ENCODE measurements at regions not wholly inside any gene's neighbourhood (a gene's known extent, or its start where the extent isn't known, plus 50 kb on each side); places are given as distances from the start of the nearest gene placed in this dataset.

- no peak for ATAC-seq (ENCODE audit: low FRiP score)
- DNase-seq = no peak
- Histone ChIP-seq H3K27me3 (ENCODE audit: control insufficient read depth in 1 of 2, insufficient read depth in 2 of 2, low read length in 1 of 2) (no peaks in the 10 kb centered on the region), H3K9me3 (ENCODE audit: control insufficient read depth, low read length) (peaks cover 3% of the 10 kb centered on the region), H3K4me1 (ENCODE audit: control insufficient read depth in 1 of 2, insufficient read depth in 2 of 2, low read length in 2 of 2) (peaks cover 6 to 13% of the 10 kb centered on the region in 2 donors), H3K27ac (ENCODE audit: low read depth in 1 of 2, low read length in 2 of 2) (no peak overlapping the region), H3K36me3 (ENCODE audit: control insufficient read depth in 1 of 2, insufficient read depth in 2 of 2, low read length in 1 of 2) (no peaks in the 10 kb centered on the region), H3K4me3 (ENCODE audit: low read length in 2 of 2) (no peak overlapping the region)
- WGBS, 2 donors = 49 to 59% methylated on average over 3 of the region's 3 CpGs
- intact Hi-C loops (cut with DNase I) = no loop called here
Measured at GRCh38 chr5:159548517-159548916, 218.2 kb upstream of the IL12B start.

- no peak overlapping the region for H3K4me3 ChIP-seq (ENCODE audit: low read length in 2 of 2)
- WGBS, 2 donors = 28 to 29% methylated on average over 1 of the region's 1 CpG
- DNase-seq = no peak
- intact Hi-C loops (cut with DNase I) = no loop called here
- peaks cover 3% of the 10 kb centered on the region for H3K9me3 ChIP-seq (ENCODE audit: control insufficient read depth, low read length)
- H3K4me1 ChIP-seq (ENCODE audit: control insufficient read depth in 1 of 2, insufficient read depth in 2 of 2, low read length in 2 of 2) = peaks cover 6 to 13% of the 10 kb centered on the region in 2 donors
- no peaks in the 10 kb centered on the region for H3K27me3 ChIP-seq (ENCODE audit: control insufficient read depth in 1 of 2, insufficient read depth in 2 of 2, low read length in 1 of 2)
- H3K27ac ChIP-seq (ENCODE audit: low read depth in 1 of 2, low read length in 2 of 2) = no peak overlapping the region
- no peaks in the 10 kb centered on the region for H3K36me3 ChIP-seq (ENCODE audit: control insufficient read depth in 1 of 2, insufficient read depth in 2 of 2, low read length in 1 of 2)
- no peak for ATAC-seq (ENCODE audit: low FRiP score)
Measured at GRCh38 chr5:159549046-159549445, 218.8 kb upstream of the IL12B start.

- Histone ChIP-seq H3K4me3 (ENCODE audit: low read length in 2 of 2) (no peak overlapping the region), H3K4me1 (ENCODE audit: control insufficient read depth in 1 of 2, insufficient read depth in 2 of 2, low read length in 2 of 2) (peaks cover under 1 to 7% of the 10 kb centered on the region in 2 donors), H3K9me3 (ENCODE audit: control insufficient read depth, low read length) (peaks cover 3% of the 10 kb centered on the region), H3K27ac (ENCODE audit: low read depth in 1 of 2, low read length in 2 of 2) (no peak overlapping the region), H3K36me3 (ENCODE audit: control insufficient read depth in 1 of 2, insufficient read depth in 2 of 2, low read length in 1 of 2) (no peaks in the 10 kb centered on the region), H3K27me3 (ENCODE audit: control insufficient read depth in 1 of 2, insufficient read depth in 2 of 2, low read length in 1 of 2) (no peaks in the 10 kb centered on the region)
- intact Hi-C loops (cut with DNase I) = no loop called here
- DNase-seq = no peak
- no peak for ATAC-seq (ENCODE audit: low FRiP score)
- 60 to 71% methylated on average over 1 of the region's 1 CpG for WGBS, 2 donors
Measured at GRCh38 chr5:159550951-159551350, 220.7 kb upstream of the IL12B start.

DNA sequence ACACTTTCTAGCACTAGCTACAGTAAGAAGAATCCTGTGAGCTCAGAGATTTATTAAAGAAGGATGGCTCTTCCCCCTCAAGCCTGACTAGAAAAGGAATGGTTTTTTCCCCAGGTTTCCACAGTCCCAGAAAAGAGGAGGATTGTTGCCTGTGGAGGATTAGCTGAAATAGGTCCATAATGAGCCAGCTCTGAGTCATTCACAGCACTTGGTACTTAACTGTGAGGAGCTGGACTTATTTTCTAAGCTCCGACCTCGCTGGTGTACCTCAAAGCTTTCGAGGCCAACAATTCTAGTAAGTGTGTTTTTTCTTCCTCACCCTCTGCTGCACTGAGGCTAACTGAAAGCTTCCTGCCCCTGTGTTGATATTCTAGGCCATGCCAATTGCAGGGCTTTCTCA lies 222.5 kb upstream of the IL12B start:
- H3K4me1 ChIP-seq (ENCODE audit: control insufficient read depth in 1 of 2, insufficient read depth in 2 of 2, low read length in 2 of 2) = peaks cover 3 to 7% of the 10 kb centered on the region in 2 donors
- H3K9me3 ChIP-seq (ENCODE audit: control insufficient read depth, low read length) = no peaks in the 10 kb centered on the region
- ATAC-seq (ENCODE audit: low FRiP score) = no peak
- no peaks in the 10 kb centered on the region for H3K36me3 ChIP-seq (ENCODE audit: control insufficient read depth in 1 of 2, insufficient read depth in 2 of 2, low read length in 1 of 2)
- H3K27me3 ChIP-seq (ENCODE audit: control insufficient read depth in 1 of 2, insufficient read depth in 2 of 2, low read length in 1 of 2) = no peaks in the 10 kb centered on the region
- intact Hi-C loops (cut with DNase I) = no loop called here
- WGBS, 2 donors = 4 to 13% methylated on average over 3 of the region's 3 CpGs
- H3K4me3 ChIP-seq (ENCODE audit: low read length in 2 of 2) = no peak overlapping the region
- DNase-seq = no peak
- H3K27ac ChIP-seq (ENCODE audit: low read depth in 1 of 2, low read length in 2 of 2) = no peak overlapping the region

- Histone ChIP-seq H3K4me1 (ENCODE audit: control insufficient read depth in 1 of 2, insufficient read depth in 2 of 2, low read length in 2 of 2) (peaks cover 3 to 7% of the 10 kb centered on the region in 2 donors), H3K9me3 (ENCODE audit: control insufficient read depth, low read length) (no peaks in the 10 kb centered on the region), H3K36me3 (ENCODE audit: control insufficient read depth in 1 of 2, insufficient read depth in 2 of 2, low read length in 1 of 2) (no peaks in the 10 kb centered on the region), H3K4me3 (ENCODE audit: low read length in 2 of 2) (no peak overlapping the region), H3K27ac (ENCODE audit: low read depth in 1 of 2, low read length in 2 of 2) (no peak overlapping the region), H3K27me3 (ENCODE audit: control insufficient read depth in 1 of 2, insufficient read depth in 2 of 2, low read length in 1 of 2) (no peaks in the 10 kb centered on the region)
- WGBS, 2 donors = 95 to 96% methylated on average over 2 of the region's 2 CpGs
- DNase-seq = no peak
- intact Hi-C loops (cut with DNase I) = no loop called here
- no peak for ATAC-seq (ENCODE audit: low FRiP score)
Measured at GRCh38 chr5:159553792-159554191, 223.5 kb upstream of the IL12B start.

DNA sequence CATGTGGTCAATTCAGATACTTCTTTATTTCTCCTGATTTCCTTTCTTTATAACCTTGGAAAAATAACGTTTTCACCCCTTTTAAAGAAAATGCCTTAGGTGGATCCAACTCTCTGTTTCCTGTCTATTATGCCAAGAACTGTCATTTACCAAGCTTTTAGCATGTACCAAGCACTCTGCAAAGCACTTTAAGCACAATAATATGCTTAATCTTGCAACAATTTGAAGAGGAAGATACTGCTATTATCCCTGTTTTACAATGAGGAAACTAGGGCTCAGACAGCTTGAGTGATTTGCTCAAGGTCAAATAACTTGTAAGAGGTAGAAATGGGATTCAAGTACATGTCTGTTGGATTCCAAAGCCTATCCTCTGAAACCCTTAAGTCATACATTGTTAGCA lies 224.8 kb upstream of the IL12B start:
- ATAC-seq (ENCODE audit: low FRiP score) (no peak), DNase-seq (no peak)
- 19 to 24% methylated on average over 1 of the region's 1 CpG for WGBS, 2 donors
- Histone ChIP-seq H3K4me1 (ENCODE audit: control insufficient read depth in 1 of 2, insufficient read depth in 2 of 2, low read length in 2 of 2) (peaks cover 3 to 7% of the 10 kb centered on the region in 2 donors), H3K36me3 (ENCODE audit: control insufficient read depth in 1 of 2, insufficient read depth in 2 of 2, low read length in 1 of 2) (no peaks in the 10 kb centered on the region), H3K27ac (ENCODE audit: low read depth in 1 of 2, low read length in 2 of 2) (no peak overlapping the region), H3K9me3 (ENCODE audit: control insufficient read depth, low read length) (no peaks in the 10 kb centered on the region), H3K4me3 (ENCODE audit: low read length in 2 of 2) (no peak overlapping the region), H3K27me3 (ENCODE audit: control insufficient read depth in 1 of 2, insufficient read depth in 2 of 2, low read length in 1 of 2) (no peaks in the 10 kb centered on the region)
- intact Hi-C loops (cut with DNase I) = no loop called here

- intact Hi-C loops (cut with DNase I) = no loop called here
- Histone ChIP-seq H3K4me1 (ENCODE audit: control insufficient read depth in 1 of 2, insufficient read depth in 2 of 2, low read length in 2 of 2) (peaks cover 0 to 3% of the 10 kb centered on the region in 2 donors), H3K27ac (ENCODE audit: low read depth in 1 of 2, low read length in 2 of 2) (no peak overlapping the region), H3K27me3 (ENCODE audit: control insufficient read depth in 1 of 2, insufficient read depth in 2 of 2, low read length in 1 of 2) (no peaks in the 10 kb centered on the region), H3K36me3 (ENCODE audit: control insufficient read depth in 1 of 2, insufficient read depth in 2 of 2, low read length in 1 of 2) (no peaks in the 10 kb centered on the region), H3K9me3 (ENCODE audit: control insufficient read depth, low read length) (no peaks in the 10 kb centered on the region), H3K4me3 (ENCODE audit: low read length in 2 of 2) (no peak overlapping the region)
- WGBS, 2 donors = 88 to 89% methylated on average over 2 of the region's 2 CpGs
- no peak for DNase-seq
- no peak for ATAC-seq (ENCODE audit: low FRiP score)
Measured at GRCh38 chr5:159559337-159559736, 229.1 kb upstream of the IL12B start.

GRCh38 chr5:159560088-159560487 lies 229.8 kb upstream of the IL12B start:
- Histone ChIP-seq H3K27ac (ENCODE audit: low read depth in 1 of 2, low read length in 2 of 2) (no peak overlapping the region), H3K4me3 (ENCODE audit: low read length in 2 of 2) (no peak overlapping the region), H3K4me1 (ENCODE audit: control insufficient read depth in 1 of 2, insufficient read depth in 2 of 2, low read length in 2 of 2) (peaks cover 0 to 3% of the 10 kb centered on the region in 2 donors), H3K9me3 (ENCODE audit: control insufficient read depth, low read length) (no peaks in the 10 kb centered on the region), H3K27me3 (ENCODE audit: control insufficient read depth in 1 of 2, insufficient read depth in 2 of 2, low read length in 1 of 2) (no peaks in the 10 kb centered on the region), H3K36me3 (ENCODE audit: control insufficient read depth in 1 of 2, insufficient read depth in 2 of 2, low read length in 1 of 2) (no peaks in the 10 kb centered on the region)
- WGBS, 2 donors = 76 to 81% methylated on average over 7 of the region's 7 CpGs
- DNase-seq (no peak), ATAC-seq (ENCODE audit: low FRiP score) (no peak)
- intact Hi-C loops (cut with DNase I) = no loop called here

DNA sequence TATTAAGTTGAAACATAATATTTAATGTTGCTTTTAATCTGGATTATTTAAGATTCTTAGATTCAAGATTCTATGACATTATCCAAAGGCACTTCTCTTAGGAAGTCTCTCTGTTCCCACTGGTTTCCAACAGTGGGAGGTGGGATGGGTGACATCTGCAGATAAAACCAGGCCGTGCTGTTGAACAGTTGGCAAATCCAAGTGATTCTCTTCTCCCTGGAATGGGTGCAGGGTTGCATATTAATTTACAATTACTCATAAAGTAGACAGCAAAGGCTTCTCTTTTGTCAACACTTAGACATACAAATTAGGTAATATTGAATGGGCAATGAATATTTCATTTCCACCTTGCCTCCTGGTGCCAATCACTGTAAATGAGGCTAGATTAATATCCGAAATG lies 233.7 kb upstream of the IL12B start:
- Histone ChIP-seq H3K9me3 (ENCODE audit: control insufficient read depth, low read length) (no peaks in the 10 kb centered on the region), H3K27me3 (ENCODE audit: control insufficient read depth in 1 of 2, insufficient read depth in 2 of 2, low read length in 1 of 2) (no peaks in the 10 kb centered on the region), H3K4me3 (ENCODE audit: low read length in 2 of 2) (no peak overlapping the region), H3K36me3 (ENCODE audit: control insufficient read depth in 1 of 2, insufficient read depth in 2 of 2, low read length in 1 of 2) (no peaks in the 10 kb centered on the region), H3K27ac (ENCODE audit: low read depth in 1 of 2, low read length in 2 of 2) (no peak overlapping the region), H3K4me1 (ENCODE audit: control insufficient read depth in 1 of 2, insufficient read depth in 2 of 2, low read length in 2 of 2) (no peaks in the 10 kb centered on the region)
- 78 to 90% methylated on average over 2 of the region's 2 CpGs for WGBS, 2 donors
- ATAC-seq (ENCODE audit: low FRiP score) (no peak), DNase-seq (no peak)
- intact Hi-C loops (cut with DNase I) = no loop called here

All from aorta (tissue), 5 donors.